Calu3 (cell line): ENCODE measurements at regions not wholly inside any gene's neighbourhood (a gene's known extent, or its start where the extent isn't known, plus 50 kb on each side); places are given as distances from the start of the nearest gene placed in this dataset.

Experiments used
- BruUV-seq: library from RNA; stranded (reverse); fragments of 400-500 nt; replicated peaks from 2 replicates; lab custom pipeline; 2021; lab: Mats Ljungman, UMichigan
- CTCF ChIA-PET: fragments of 300-600 bp; sonication (Branson Sonifier 250); formaldehyde crosslinking; loops from one replicate; lab custom pipeline; 2022; ENCODE audit warnings: antibody characterized with exemption; lab: Charles Lee
- DNase-seq: peaks from one replicate; pipeline ENCODE4 v3.0.0; 2022
- H3K27ac Mint-ChIP-seq: one replicate; pipeline ENCODE4 v1.8.0; 2022; ENCODE audit warnings: mixed read lengths; ENCODE audit not compliant: unreplicated experiment
- H3K27me3 Mint-ChIP-seq: one replicate; pipeline ENCODE4 v1.8.0; 2022; ENCODE audit warnings: mixed read lengths; ENCODE audit not compliant: unreplicated experiment
- H3K36me3 Mint-ChIP-seq: one replicate; pipeline ENCODE4 v1.8.0; 2022; ENCODE audit warnings: mild to moderate bottlenecking, moderate library complexity, mixed read lengths; ENCODE audit not compliant: insufficient read depth, unreplicated experiment
- H3K4me1 Mint-ChIP-seq: one replicate; pipeline ENCODE4 v1.8.0; 2022; ENCODE audit warnings: mild to moderate bottlenecking, low read depth, mixed read lengths; ENCODE audit not compliant: unreplicated experiment
- H3K4me3 Mint-ChIP-seq: one replicate; pipeline ENCODE4 v1.8.0; 2022; ENCODE audit warnings: mild to moderate bottlenecking, low read depth, moderate library complexity, mixed read lengths; ENCODE audit not compliant: unreplicated experiment
- H3K9me3 Mint-ChIP-seq: one replicate; pipeline ENCODE4 v1.8.0; 2022; ENCODE audit warnings: low read depth, mixed read lengths; ENCODE audit not compliant: unreplicated experiment
- intact Hi-C: fragments of 100-400 bp; cut with micrococcal nuclease; formaldehyde crosslinking; loops from one replicate; pipeline ENCODE4 v1.10.0; 2022; ENCODE audit not compliant: unreplicated experiment
- TF ChIP-seq, protein P1 (sequence below): fragments of 200-600 bp; IDR thresholded peaks from one replicate; pipeline ENCODE4 v1.8.0; 2022; ENCODE audit warnings: antibody characterized with exemption; ENCODE audit not compliant: unreplicated experiment

DNA sequence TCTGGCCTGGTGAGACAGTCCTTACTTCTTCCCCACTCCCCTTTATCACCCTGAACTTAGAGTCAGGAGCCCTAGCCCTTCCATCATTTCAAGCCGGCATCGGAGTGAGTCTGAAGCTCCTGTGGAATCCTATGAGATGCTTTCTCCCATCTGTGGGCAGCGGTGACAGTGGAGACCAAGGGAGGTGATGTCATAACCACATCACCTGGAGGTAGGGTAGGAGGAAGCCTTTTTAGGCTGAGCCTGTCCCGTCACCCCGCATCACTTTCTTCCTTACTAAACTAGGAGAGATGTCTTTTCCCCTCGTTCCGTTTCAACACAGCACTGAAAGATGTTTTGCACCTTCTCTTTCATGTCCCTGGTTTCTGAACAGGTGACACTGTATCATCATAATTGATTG is 124.1 kb upstream of the WWC1 start:
- CTCF ChIA-PET = no interaction called here
- no peak for DNase-seq
- Mint-ChIP-seq H3K36me3 (peaks cover 5% of the 10 kb centered on the region), H3K9me3 (peaks cover 2% of the 10 kb centered on the region), H3K27ac (no peak overlapping the region), H3K27me3 (peaks cover 21% of the 10 kb centered on the region), H3K4me1 (peaks cover 38% of the 10 kb centered on the region), H3K4me3 (no peak overlapping the region)
- TF ChIP-seq, protein P1, sequence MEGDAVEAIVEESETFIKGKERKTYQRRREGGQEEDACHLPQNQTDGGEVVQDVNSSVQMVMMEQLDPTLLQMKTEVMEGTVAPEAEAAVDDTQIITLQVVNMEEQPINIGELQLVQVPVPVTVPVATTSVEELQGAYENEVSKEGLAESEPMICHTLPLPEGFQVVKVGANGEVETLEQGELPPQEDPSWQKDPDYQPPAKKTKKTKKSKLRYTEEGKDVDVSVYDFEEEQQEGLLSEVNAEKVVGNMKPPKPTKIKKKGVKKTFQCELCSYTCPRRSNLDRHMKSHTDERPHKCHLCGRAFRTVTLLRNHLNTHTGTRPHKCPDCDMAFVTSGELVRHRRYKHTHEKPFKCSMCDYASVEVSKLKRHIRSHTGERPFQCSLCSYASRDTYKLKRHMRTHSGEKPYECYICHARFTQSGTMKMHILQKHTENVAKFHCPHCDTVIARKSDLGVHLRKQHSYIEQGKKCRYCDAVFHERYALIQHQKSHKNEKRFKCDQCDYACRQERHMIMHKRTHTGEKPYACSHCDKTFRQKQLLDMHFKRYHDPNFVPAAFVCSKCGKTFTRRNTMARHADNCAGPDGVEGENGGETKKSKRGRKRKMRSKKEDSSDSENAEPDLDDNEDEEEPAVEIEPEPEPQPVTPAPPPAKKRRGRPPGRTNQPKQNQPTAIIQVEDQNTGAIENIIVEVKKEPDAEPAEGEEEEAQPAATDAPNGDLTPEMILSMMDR = no peak
- BruUV-seq = no TSS peak
- intact Hi-C loops = no loop called here

DNA sequence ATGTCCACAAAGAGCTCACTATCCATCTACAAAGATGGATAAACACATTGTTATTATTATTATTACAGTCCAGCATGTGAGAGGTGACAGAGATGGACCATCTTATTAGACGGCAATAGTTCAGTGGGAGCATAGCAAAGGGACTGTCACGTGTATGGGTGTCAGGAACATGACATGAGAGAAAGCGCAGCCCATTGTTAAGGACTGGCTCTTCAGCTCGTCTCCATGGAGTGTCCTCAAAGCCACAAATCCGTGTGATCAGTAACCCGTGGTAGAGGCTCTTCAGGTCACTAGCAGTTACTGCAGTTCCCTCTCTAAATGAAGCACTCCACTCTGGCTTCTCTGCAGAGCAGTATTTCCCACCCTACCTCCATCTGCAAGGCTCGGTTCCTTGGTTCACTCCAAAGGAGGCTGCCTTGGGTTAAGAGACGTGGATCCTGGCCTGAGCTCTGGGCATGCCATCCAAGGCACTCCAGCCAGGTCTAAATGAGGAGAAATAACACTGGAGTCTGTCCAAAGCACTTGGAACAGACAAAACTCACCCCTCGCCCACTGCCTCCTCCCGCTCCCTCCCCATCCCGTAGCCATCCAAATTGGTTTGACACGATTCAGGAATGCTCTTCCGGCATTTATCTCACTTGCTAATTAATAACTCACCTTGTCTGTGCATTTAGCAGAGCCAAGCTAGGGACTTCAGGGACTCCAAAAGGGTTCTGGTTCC is 122.3 kb upstream of the WWC1 start:
- Mint-ChIP-seq H3K36me3 (peaks cover 1% of the 10 kb centered on the region), H3K27me3 (peaks cover 34% of the 10 kb centered on the region), H3K4me3 (no peak overlapping the region), H3K4me1 (peaks cover 30% of the 10 kb centered on the region), H3K9me3 (peaks cover 2% of the 10 kb centered on the region), H3K27ac (no peak overlapping the region)
- BruUV-seq = no TSS peak
- TF ChIP-seq, protein P1 = no peak
- CTCF ChIA-PET = interaction anchor here (0.6 to 0.7 kb wide), 2 partner anchors 24 to 186 kb away, joined by 3 read pairs; no protein-coding TSS in a partner anchor
- intact Hi-C loops = no loop called here
- no peak for DNase-seq

DNA sequence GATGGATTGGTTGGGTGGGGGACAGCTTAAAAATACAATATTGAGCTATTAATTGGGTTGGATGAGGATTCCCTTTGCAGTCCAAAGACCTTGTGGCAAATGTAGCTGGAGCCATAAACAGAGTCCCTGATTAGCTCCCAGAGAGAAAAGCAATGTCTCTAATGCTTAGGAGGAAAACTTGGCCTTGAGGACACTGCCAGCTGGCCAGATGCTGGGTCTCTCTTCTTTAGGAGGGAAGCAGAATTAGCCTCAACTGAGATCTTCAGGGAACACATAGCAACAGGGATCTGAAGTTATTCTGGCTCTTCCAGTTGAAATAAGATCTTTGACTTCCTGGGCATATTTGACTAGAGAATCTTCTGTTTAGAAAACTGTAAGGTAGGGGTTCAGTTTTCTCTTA is 121.7 kb upstream of the WWC1 start:
- Mint-ChIP-seq H3K4me1 (peaks cover 23% of the 10 kb centered on the region), H3K9me3 (peaks cover 2% of the 10 kb centered on the region), H3K27ac (no peak overlapping the region), H3K36me3 (no peaks in the 10 kb centered on the region), H3K4me3 (no peak overlapping the region), H3K27me3 (peaks cover 34% of the 10 kb centered on the region)
- TF ChIP-seq, protein P1 = no peak
- CTCF ChIA-PET = interaction anchor here (0.6 kb wide), 1 partner anchor 185 kb away, joined by 3 read pairs; no protein-coding TSS in a partner anchor
- no TSS peak for BruUV-seq
- intact Hi-C loops = no loop called here
- no peak for DNase-seq

DNA sequence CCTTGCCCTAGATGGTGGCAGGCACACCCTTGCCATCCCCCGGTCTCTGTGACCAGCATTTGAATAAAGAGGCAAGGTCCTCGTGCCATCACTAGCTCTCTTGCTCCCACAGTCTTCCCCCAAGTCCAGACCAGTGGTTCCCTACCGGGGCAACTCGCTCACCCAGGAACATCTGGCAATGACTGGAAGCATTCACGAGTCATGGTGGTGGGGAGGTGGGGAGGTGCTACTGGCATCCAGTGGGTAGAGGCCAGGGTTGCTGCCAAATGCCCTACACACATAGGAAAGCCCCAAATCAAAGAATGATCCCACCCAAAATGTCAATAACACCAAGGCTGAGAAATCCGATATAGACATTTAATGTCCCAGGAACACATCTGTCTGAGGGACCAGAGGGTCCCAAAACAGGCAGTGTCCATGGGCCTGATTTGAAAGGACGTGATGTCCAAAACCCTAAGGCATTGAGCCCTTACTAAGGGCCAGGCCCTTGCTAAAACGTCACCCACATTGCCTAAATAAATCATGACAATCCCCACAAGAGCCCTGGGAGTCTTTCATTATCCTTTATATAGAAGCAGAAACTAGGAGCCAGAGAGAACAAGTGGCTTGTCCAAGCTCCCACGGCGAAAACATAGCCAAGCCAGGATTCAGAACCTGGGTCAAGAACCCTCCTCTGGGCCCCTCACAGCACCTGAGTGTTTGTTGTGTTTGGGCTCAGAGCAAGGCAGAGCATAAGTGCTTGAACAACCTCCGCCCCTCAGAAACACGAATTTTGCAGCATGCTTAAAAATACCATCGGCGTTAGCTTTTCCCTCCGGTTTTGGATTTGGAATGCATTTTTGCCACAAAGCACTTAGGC is 119.3 kb upstream of the WWC1 start:
- H3K27ac Mint-ChIP-seq = no peak overlapping the region
- no peak for DNase-seq
- intact Hi-C loops = no loop called here
- no TSS peak for BruUV-seq
- peaks cover 53% of the 10 kb centered on the region for H3K27me3 Mint-ChIP-seq
- CTCF ChIA-PET = no interaction called here
- no peaks in the 10 kb centered on the region for H3K36me3 Mint-ChIP-seq
- TF ChIP-seq, protein P1 = no peak
- no peak overlapping the region for H3K4me3 Mint-ChIP-seq
- H3K4me1 Mint-ChIP-seq = no peaks in the 10 kb centered on the region
- peaks cover 2% of the 10 kb centered on the region for H3K9me3 Mint-ChIP-seq
